ENCODE measurements at regions not wholly inside any gene's neighbourhood (a gene's known extent, or its start where the extent isn't known, plus 50 kb on each side); places are given as distances from the start of the nearest gene placed in this dataset.

GRCh38 chr12:115140981-115141655 is 457.1 kb upstream of the TBX3 start:
- dilution Hi-C loops (cut with MboI; ENCODE audit: extremely low pct_ligation_motif_present, low sequenced_read_pairs), result no loop called here
- TF ChIP-seq FOS (IDR thresholded peaks at IDR 0.05; ENCODE audit: borderline replicate concordance, insufficient read depth, low read length) (no peak), EZH2 (IDR thresholded peaks at IDR 0.05; ENCODE audit: borderline replicate concordance, low read depth, low read length, severe bottlenecking) (no peak), JUN (IDR thresholded peaks at IDR 0.05; ENCODE audit: borderline replicate concordance, insufficient read depth, insufficient read length, low read depth) (no peak), GATA2 (IDR thresholded peaks at IDR 0.05; ENCODE audit: insufficient read depth, insufficient read length, low read depth, low read length) (no peak), CTCF (IDR thresholded peaks at IDR 0.05; ENCODE audit: extremely low read depth in 1 of 2, insufficient read depth in 1 of 2, low read depth in 1 of 2, low read length in 2 of 2) (no peak), MYC (IDR thresholded peaks at IDR 0.05; ENCODE audit: low read depth, low read length) (no peak), MAX (IDR thresholded peaks at IDR 0.05; ENCODE audit: insufficient read depth, insufficient read length) (no peak), POLR2AphosphoS5 (IDR thresholded peaks at IDR 0.05; ENCODE audit: insufficient read depth, low read depth, low read length) (no peak), POLR2A (IDR thresholded peaks at IDR 0.05; ENCODE audit: low read depth, low read length) (no peak)

More at GRCh38 chr12:115140981-115141655, 457.1 kb upstream of the TBX3 start:
- BruUV-seq (replicated peaks), result no TSS peak
- Histone ChIP-seq H3K79me2 (ENCODE audit: control insufficient read depth, insufficient read depth, low read length) (no peaks in the 10 kb centered on the region), H2AFZ (ENCODE audit: low read depth, low read length) (no peak overlapping the region), H3K27me3 (ENCODE audit: control insufficient read depth in 2 of 2, insufficient read depth in 2 of 2, low read length in 2 of 2) (no peaks in the 10 kb centered on the region), H3K27ac (ENCODE audit: insufficient read depth, low read depth, low read length) (no peak overlapping the region), H3K9me3 (replicated peaks; ENCODE audit: control insufficient read depth, insufficient read depth, low read length) (peaks cover 2% of the 10 kb centered on the region), H4K20me1 (replicated peaks; ENCODE audit: control insufficient read depth, extremely low read depth, insufficient read depth, low read length) (no peaks in the 10 kb centered on the region), H3K4me2 (ENCODE audit: insufficient read depth, low read length) (no peak overlapping the region), H3K4me3 (replicated peaks in 1 of 3; ENCODE audit: insufficient read depth in 1 of 3, low read depth in 1 of 3, low read length in 3 of 3) (no peak overlapping the region), H3K9me1 (replicated peaks; ENCODE audit: control insufficient read depth, extremely low read depth, insufficient read depth, low read length) (no peaks in the 10 kb centered on the region), H3K36me3 (ENCODE audit: control insufficient read depth in 2 of 2, extremely low read depth in 1 of 2, insufficient read depth in 2 of 2, low read length in 2 of 2) (no peaks in the 10 kb centered on the region), H3K4me1 (ENCODE audit: control insufficient read depth, extremely low read depth, insufficient read depth, low read length) (no peaks in the 10 kb centered on the region), H3K9ac (replicated peaks; ENCODE audit: extremely low read depth, insufficient read depth, low read length) (no peak overlapping the region)
- FAIRE-seq (no peak), DNase-seq (ENCODE audit: low read depth, low spot score) (no peak)
- CTCF ChIA-PET, result no interaction called here
- intact Hi-C loops (cut with micrococcal nuclease), result no loop called here
- POLR2A ChIA-PET, result no interaction called here

Measured in endothelial cell of umbilical vein (primary cell).